NOMO-1 treated with DMSO at 0.1 percent for 48 hours (cell line): ENCODE measurements at regions not wholly inside any gene's neighbourhood (a gene's known extent, or its start where the extent isn't known, plus 50 kb on each side); places are given as distances from the start of the nearest gene placed in this dataset.

Experiments used
- DNase-seq: peaks from one replicate; lab custom pipeline; 2025; ENCODE audit not compliant: unreplicated experiment; lab: John Stamatoyannopoulos, UW

DNA sequence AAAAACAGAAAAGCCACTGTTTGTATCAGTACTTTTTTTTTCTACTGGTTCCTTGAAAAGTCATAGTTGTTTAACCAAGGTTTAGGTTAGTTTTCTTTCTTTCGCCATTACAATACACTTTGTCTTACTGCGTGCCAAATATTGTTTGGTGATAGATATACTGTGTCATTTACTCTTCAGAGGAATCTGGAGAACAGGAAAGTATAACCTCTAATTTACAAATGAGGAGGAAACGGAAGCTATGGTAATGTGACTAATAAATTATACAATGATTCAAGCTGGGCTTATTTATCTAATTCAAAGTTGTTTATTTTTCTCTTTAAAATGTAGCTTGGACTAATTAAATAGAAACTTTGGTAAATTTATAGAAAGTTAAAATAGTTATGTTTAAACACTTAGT lies 96.2 kb upstream of the ROBO2 start:
- DNase-seq = no peak

GRCh38 chr3:76949033-76949432 lies 90.9 kb upstream of the ROBO2 start:
- no peak for DNase-seq

GRCh38 chr3:76949462-76949861 lies 90.4 kb upstream of the ROBO2 start:
- no peak for DNase-seq

DNA sequence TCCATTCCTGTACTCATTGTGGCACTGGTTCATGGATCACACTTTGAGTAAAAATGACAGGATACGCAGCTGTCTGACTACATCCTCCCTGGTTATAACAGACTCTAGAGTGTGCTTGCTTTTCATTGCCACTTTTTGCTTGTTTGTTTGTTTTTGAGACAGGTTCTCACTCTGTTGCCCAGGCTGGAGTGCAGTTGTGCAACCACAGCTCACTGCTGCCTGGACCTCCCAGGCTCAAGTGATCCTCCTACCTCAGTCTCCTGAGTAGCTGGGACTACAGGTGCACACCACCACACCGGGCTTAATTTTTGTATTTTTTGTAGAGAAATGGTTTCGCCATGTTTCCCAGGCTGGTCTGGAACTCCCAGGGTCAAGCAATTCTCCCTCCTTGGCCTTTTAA lies 89.3 kb upstream of the ROBO2 start:
- no peak for DNase-seq

- no peak for DNase-seq
Observed at GRCh38 chr3:76954412-76954811, 85.5 kb upstream of the ROBO2 start.

DNA sequence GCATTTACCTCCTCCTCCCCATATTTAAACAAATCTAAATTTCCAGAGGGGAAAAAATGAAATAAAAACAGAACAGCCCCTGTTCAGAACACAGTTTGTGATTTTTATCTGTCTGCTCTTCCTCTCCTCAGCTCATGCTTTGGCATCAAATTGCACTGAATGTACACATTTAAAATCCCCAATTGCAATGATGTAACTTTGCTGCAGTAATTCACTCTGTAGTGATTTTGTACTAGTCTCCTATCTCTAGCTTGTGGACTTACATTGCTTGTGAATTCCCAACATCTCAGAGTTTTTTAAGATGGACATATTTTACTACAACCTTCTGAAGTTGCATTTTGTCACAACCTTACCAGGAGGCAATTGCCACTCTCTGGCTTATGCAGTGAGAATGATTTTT lies 81.6 kb upstream of the ROBO2 start:
- no peak for DNase-seq

GRCh38 chr3:76958861-76959260 lies 81.0 kb upstream of the ROBO2 start:
- DNase-seq = no peak

- no peak for DNase-seq
Observed at GRCh38 chr3:76961284-76961683, 78.6 kb upstream of the ROBO2 start.

DNA sequence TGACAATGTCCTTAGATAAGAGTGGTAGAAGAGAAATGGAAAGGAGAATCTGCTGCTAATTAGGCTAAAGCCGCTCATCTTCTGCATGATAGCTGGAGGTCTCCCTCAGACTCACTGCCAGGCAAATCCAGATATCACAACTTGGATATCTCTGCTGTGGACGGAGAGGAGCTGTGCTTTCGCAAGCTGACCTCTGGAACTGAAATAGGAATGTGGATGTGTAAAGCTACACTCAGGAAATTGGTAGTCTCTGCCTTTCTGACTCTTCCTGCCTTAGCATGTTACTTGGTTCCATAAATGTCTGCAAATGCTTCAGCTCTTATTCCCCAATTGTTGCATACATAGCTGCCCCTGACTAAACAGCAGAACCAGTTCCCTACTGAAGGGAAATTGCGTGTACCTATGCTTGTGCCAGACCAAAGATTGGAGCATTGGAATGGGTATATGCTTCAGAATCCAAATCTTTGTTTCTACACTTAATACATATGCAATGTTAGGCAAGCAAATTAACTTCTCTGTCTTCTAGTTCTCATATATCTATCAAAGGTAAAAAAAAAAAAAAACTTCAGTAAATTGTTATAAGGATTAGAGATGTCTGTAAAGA lies 74.7 kb upstream of the ROBO2 start:
- no peak for DNase-seq

GRCh38 chr3:76969471-76969870 lies 70.4 kb upstream of the ROBO2 start:
- no peak for DNase-seq

DNA sequence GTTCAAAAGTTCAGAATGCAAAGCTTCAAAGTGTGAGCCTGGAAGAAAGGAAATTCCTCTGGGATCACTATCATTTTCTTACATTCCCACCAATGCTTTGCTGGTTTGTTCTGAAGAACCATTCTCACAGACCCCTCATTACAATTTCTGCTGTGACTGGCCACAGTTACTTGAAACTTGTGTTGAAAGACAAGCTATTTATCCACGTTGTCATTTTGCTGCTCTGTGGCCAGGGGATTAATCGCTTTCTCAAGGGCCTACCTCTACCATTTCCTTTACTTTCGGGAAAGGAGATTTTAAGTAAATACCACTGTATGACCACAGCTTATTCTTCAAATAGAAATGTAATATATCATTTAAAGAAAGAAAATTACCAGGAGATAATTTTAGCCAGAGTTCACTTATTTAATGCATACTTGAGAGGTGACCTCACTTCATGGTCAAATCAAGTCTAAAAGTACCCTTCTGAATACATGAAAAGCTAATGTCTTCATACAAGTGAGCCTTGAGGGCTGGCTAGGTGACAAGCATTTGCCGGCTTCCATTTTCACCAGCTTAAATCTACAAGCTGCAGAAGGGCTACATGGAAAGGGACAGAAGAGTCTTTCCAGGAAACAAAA lies 69.8 kb upstream of the ROBO2 start:
- no peak for DNase-seq

GRCh38 chr3:76972624-76973296 lies 67.1 kb upstream of the ROBO2 start:
- no peak for DNase-seq

DNA sequence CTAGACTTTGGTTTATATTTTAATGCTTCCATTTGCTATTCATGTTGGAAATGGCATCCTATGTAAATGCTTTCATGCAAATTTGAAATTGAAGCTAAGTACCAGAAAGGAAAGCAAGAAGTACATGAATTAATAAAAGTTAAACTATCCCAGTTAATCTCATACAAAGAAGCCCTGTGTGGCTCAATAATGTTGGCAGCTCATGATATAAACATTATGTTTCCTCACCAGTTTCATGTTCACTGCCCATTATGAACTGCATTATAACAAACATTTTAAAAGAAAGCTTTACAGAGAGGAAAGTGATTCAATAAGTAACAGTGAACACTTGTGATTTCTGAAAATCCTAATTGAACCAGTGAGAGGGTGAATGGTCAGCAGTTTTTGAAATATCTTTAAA lies 62.9 kb upstream of the ROBO2 start:
- no peak for DNase-seq

- no peak for DNase-seq
Observed at GRCh38 chr3:76985645-76986044, 54.3 kb upstream of the ROBO2 start.

DNA sequence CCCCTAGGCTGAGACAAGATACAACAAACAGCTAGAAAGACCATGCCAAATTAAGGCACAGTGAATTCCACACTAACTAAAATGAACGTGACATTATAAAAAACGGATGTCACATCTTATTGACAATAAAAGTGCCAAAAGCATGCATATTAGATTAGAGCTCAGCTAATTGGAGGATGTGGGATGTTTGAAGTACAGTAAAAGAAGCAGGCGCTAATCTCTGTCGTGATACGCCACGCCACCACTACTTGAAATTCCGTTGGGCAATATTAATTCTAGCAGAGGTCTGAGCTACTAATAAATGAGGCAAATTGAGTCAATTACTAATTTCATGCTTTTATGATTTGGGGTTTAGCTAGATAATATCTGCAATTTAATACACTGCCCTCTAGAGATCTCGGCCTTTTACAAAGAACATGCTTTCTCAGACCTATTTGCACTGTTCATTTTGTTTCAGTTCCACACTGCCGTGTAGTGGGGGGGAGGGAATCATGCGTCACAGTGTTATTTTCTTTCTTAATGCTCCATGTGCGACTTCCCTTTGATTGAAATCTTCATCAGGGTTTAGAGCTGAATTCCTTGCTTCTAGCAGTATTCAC lies 52.9 kb upstream of the ROBO2 start:
- no peak for DNase-seq
